ENCODE measurements at regions not wholly inside any gene's neighbourhood (a gene's known extent, or its start where the extent isn't known, plus 50 kb on each side); places are given as distances from the start of the nearest gene placed in this dataset.

- TF ChIP-seq CTCF (IDR thresholded peaks at IDR 0.05; ENCODE audit: insufficient read depth, low read depth, low read length), result no peak
- no peak overlapping the region for H3K4me3 ChIP-seq (ENCODE audit: low read depth, low read length)
- no peak for DNase-seq (ENCODE audit: low read depth)
Measured at GRCh38 chr16:64445649-64446048, 676.2 kb downstream of the CDH11 start.

- DNase-seq (ENCODE audit: low read depth), result no peak
- TF ChIP-seq CTCF (IDR thresholded peaks at IDR 0.05; ENCODE audit: insufficient read depth, low read depth, low read length), result no peak
- H3K4me3 ChIP-seq (ENCODE audit: low read depth, low read length), result no peak overlapping the region
Measured at GRCh38 chr16:64445245-64445644, 676.6 kb downstream of the CDH11 start.

- DNase-seq (ENCODE audit: low read depth), result peak; percentile 81
- no peak overlapping the region for H3K4me3 ChIP-seq (ENCODE audit: low read depth, low read length)
- TF ChIP-seq CTCF (IDR thresholded peaks at IDR 0.05; ENCODE audit: insufficient read depth, low read depth, low read length), result no peak
Measured at GRCh38 chr16:64440421-64440831, 681.4 kb downstream of the CDH11 start.

GRCh38 chr16:64440005-64440404 is 681.9 kb downstream of the CDH11 start:
- no peak for TF ChIP-seq CTCF (IDR thresholded peaks at IDR 0.05; ENCODE audit: insufficient read depth, low read depth, low read length)
- no peak overlapping the region for H3K4me3 ChIP-seq (ENCODE audit: low read depth, low read length)
- no peak for DNase-seq (ENCODE audit: low read depth)

- no peak for TF ChIP-seq CTCF (IDR thresholded peaks at IDR 0.05; ENCODE audit: insufficient read depth, low read depth, low read length)
- no peak overlapping the region for H3K4me3 ChIP-seq (ENCODE audit: low read depth, low read length)
- DNase-seq (ENCODE audit: low read depth), result peak; percentile 44
Measured at GRCh38 chr16:64437706-64438324, 684.0 kb downstream of the CDH11 start.

GRCh38 chr16:64434526-64435069 is 687.3 kb downstream of the CDH11 start:
- H3K4me3 ChIP-seq (ENCODE audit: low read depth, low read length), result no peak overlapping the region
- no peak for TF ChIP-seq CTCF (IDR thresholded peaks at IDR 0.05; ENCODE audit: insufficient read depth, low read depth, low read length)
- no peak for DNase-seq (ENCODE audit: low read depth)

Measured in fibroblast of villous mesenchyme (primary cell).